Neural cell (in vitro differentiated cells): ENCODE measurements at regions not wholly inside any gene's neighbourhood (a gene's known extent, or its start where the extent isn't known, plus 50 kb on each side); places are given as distances from the start of the nearest gene placed in this dataset.

Experiments
- EP300 ChIP-seq: fragments of 450-650 bp; conservative IDR thresholded peaks from 2 replicates; pipeline ENCODE4 v1.6.1; 2014; ENCODE audit warnings: antibody characterized with exemption, mild to moderate bottlenecking, moderate library complexity; ENCODE audit not compliant: poor library complexity, severe bottlenecking
- EZH2 ChIP-seq: fragments of 200-600, 300-800 bp; shearing (Covaris generic), sonication (generic); IDR thresholded peaks from 2 replicates; pipeline ENCODE4 v1.6.1; 2014; ENCODE audit warnings: antibody characterized with exemption, low read length, borderline replicate concordance, mild to moderate bottlenecking; ENCODE audit not compliant: insufficient read depth, poor library complexity, severe bottlenecking
- POLR2AphosphoS5 ChIP-seq: IDR thresholded peaks from 2 replicates; pipeline ENCODE4 v1.6.1; 2012
- REST ChIP-seq: IDR thresholded peaks from 2 replicates; pipeline ENCODE4 v1.6.1; 2012; ENCODE audit warnings: borderline replicate concordance

DNA sequence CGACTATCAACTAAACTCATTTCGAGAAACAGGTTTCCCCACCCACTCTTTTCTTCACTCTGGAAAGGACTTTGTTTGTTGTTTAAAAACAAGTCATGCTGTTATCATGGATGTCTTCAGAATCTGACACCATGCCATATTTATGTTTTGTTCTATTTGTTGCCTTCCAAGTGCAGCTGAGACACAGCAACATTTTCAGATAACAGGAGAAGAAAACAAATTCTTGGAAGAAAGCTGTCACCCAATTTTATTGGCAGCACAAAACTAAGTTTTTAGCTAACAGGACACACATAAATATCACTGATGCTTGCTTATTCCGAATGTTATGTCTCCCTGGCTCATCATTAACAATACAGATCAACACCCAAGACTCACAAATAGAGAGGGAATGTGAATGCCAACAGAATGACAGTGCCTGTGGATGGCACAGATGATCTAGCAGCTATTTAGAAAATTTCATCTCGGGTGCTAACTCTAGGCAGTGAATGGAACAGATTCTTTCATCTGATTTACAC is 147.9 kb downstream of the RPS29 start:
- TF ChIP-seq EZH2 (no peak), POLR2AphosphoS5 (no peak), REST (no peak), EP300 (no peak)
